Esophagus squamous epithelium (tissue), 4 donors: ENCODE measurements at regions not wholly inside any gene's neighbourhood (a gene's known extent, or its start where the extent isn't known, plus 50 kb on each side); places are given as distances from the start of the nearest gene placed in this dataset.

Experiments used
- CTCF ChIP-seq, 6 experiments: fragments of 450-650 bp in 4 of 6; fragments of 200-600 bp in 2 of 6; sonication (generic) in 2 of 6; IDR thresholded peaks; one replicate each; pipeline ENCODE4 v1.5.1; 2016 to 2019; ENCODE audit warnings: antibody characterized with exemption in 6 of 6, mild to moderate bottlenecking in 4 of 6, moderate library complexity in 4 of 6
- POLR2A ChIP-seq, 4 donors: fragments of 450-650 bp; IDR thresholded peaks; one replicate each; pipeline ENCODE4 v1.6.1; 2017; ENCODE audit warnings: antibody characterized with exemption in 4 of 4, mild to moderate bottlenecking in 4 of 4, moderate library complexity in 3 of 4

DNA sequence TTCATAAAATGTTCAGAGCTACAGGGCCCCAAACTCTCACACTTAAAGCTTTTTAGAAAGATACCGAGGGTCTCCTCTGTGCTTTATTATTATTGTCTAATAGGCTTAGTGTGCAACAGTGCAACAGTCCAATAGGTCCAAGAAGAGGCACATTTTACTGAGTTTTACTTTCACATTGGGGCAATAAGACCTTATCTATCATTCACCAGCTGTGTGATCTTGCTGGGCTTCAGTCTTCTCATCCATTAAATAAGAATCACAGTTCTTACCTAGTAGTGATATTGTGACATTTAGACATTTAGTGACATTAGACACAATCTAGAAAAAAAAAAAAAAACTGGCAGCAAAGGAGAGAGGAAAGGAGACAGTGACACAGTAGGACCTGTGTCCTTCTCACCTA lies 175.8 kb upstream of the NFIA start:
- TF ChIP-seq CTCF (IDR thresholded peaks at IDR 0.05) (no peak), POLR2A (IDR thresholded peaks at IDR 0.05) (no peak)
